Psoas muscle (tissue), 7 donors: ENCODE measurements at regions not wholly inside any gene's neighbourhood (a gene's known extent, or its start where the extent isn't known, plus 50 kb on each side); places are given as distances from the start of the nearest gene placed in this dataset.

Experiments
- ATAC-seq, 4 donors: fragments of 200-7000 bp; cut with Tn5 transposase; one replicate each; pipeline ENCODE4 v1.9.1; 2020; ENCODE audit warnings: moderate library complexity in 3 of 4, mild to moderate bottlenecking in 2 of 4
- DNase-seq, 2 donors: peaks; one replicate each; pipeline ENCODE4 v3.0.0-alpha.2; 2020
- H3K27ac ChIP-seq: fragments of 200-600 bp; one replicate; pipeline ENCODE4 v1.8.0; 2022
- H3K27me3 ChIP-seq, 3 donors: fragments of 200-600 bp in 1 of 3; one replicate each; pipeline versions ENCODE4 v1.6.1 to v1.8.0; 2013 to 2022; ENCODE audit warnings: low read length in 2 of 3, mild to moderate bottlenecking in 2 of 3, moderate library complexity in 1 of 3; ENCODE audit not compliant: insufficient read depth in 3 of 3
- H3K36me3 ChIP-seq, 2 donors: fragments of 200-600 bp in 1 of 2; one replicate each; pipeline versions ENCODE4 v1.6.1 to v1.8.0; 2013 to 2022; ENCODE audit warnings: low read depth in 1 of 2, mild to moderate bottlenecking in 1 of 2, moderate library complexity in 1 of 2; ENCODE audit not compliant: insufficient read depth in 1 of 2
- H3K4me1 ChIP-seq: fragments of 200-600 bp; one replicate; pipeline ENCODE4 v1.8.0; 2022
- H3K4me3 ChIP-seq: fragments of 200-600 bp; one replicate; pipeline ENCODE4 v1.8.0; 2022; ENCODE audit warnings: mild to moderate bottlenecking
- H3K9me3 ChIP-seq: fragments of 200-600 bp; one replicate; pipeline ENCODE4 v1.8.0; 2022
- CTCF ChIP-seq: fragments of 200-600 bp; IDR thresholded peaks from one replicate; pipeline ENCODE4 v1.8.0; 2022; ENCODE audit warnings: antibody characterized with exemption
- WGBS, 3 donors: extraction: QIAGEN DNeasy Blood & Tissue Kit; methylation state at CpG; one replicate each; pipeline versions ENCODE4 v1.1.6 to v1.1.7; 2013; 5-methylcytosine and 5-hydroxymethylcytosine counted together
- intact Hi-C, 2 donors: fragments of 100-400 bp; cut with DNase I; formaldehyde crosslinking; loops; one replicate each; pipeline versions ENCODE4 v1.11.0 to v1.14.2; 2022
- donor health status: healthy with polysubstance abuse.
- donor health status: DM: no; HTN: no; CAD: no; lungs with moderate emphysema.
- donor health status: Bipolar disorder and iron deficiency.
- donor health status: healthy.
- donor health status: DM: yes; HTN: yes; CAD: no.
- donor health status: DM: no; HTN: no; CAD: no.
- donor health status: DM: yes; HTN: yes; CAD: no.

- Histone ChIP-seq H3K36me3 (no peaks in the 10 kb centered on the region), H3K4me1 (no peaks in the 10 kb centered on the region), H3K9me3 (no peaks in the 10 kb centered on the region), H3K27ac (no peak overlapping the region), H3K4me3 (no peak overlapping the region), H3K27me3 (no peaks in the 10 kb centered on the region)
- no peak for TF ChIP-seq CTCF
- intact Hi-C loops, result no loop called here
- ATAC-seq (no peak), DNase-seq (no peak)
Measured at GRCh38 chr17:55625521-55625920, 97.1 kb downstream of the TMEM100 start.

GRCh38 chr17:55624772-55625433, 97.8 kb downstream of the TMEM100 start:
- intact Hi-C loops, result no loop called here

DNA sequence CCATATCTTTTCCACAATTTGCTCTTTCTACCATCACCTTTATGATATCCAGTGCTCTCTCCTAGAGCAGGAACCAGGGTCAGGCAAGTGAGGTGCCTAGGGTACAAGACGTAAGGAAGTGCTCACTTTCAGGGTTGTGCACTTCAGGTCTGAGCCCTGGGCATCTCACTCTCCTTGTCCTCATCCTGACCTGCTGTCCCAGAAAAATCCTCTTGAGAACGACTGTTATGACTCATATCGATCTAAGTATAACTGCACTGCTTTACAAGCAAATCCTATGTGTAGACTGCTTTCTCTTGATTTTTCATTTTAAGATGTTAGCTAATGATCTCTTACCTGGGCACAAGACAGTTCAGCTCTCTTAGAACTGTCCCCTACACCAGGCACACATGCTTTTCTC, 100.1 kb downstream of the TMEM100 start:
- Histone ChIP-seq H3K4me1 (no peaks in the 10 kb centered on the region), H3K36me3 (no peaks in the 10 kb centered on the region), H3K27me3 (peaks cover 0 to 4% (median 0%) of the 10 kb centered on the region in 3 donors), H3K9me3 (no peaks in the 10 kb centered on the region), H3K27ac (no peak overlapping the region), H3K4me3 (no peak overlapping the region)
- no peak for TF ChIP-seq CTCF
- 62 to 75% (median 67%) methylated on average over 3 of the region's 3 CpGs for WGBS, 3 donors
- DNase-seq, result no peak
- intact Hi-C loops, result no loop called here
- peak in 2 of 4 donors; percentile 60 to 65 for ATAC-seq

More at GRCh38 chr17:55624772-55625433, 97.8 kb downstream of the TMEM100 start:
- Histone ChIP-seq H3K27ac (no peak overlapping the region), H3K9me3 (no peaks in the 10 kb centered on the region), H3K27me3 (no peaks in the 10 kb centered on the region), H3K4me3 (no peak overlapping the region), H3K4me1 (no peaks in the 10 kb centered on the region), H3K36me3 (no peaks in the 10 kb centered on the region)
- WGBS, 3 donors, result 76 to 82% (median 82%) methylated on average over 3 of the region's 3 CpGs
- ATAC-seq (no peak), DNase-seq (no peak)
- no peak for TF ChIP-seq CTCF

DNA sequence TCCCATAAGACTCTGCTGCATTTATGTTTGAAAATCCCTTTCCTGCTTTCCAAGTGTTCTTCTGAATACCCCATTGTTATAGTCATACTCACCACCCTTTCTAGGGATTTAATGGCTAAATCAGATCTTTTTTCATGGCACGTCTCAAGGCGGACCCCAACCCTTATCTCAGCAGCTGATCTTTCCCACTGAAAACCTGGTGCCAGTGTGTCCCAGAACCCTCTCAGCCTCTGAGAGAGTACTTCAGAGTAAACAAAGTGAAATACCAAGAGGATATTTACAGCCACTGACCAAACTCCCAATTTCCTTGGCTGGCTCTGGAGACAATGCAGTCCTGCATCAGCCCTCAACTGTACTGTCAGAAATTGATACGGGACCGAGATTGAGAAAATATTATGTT, 101.7 kb downstream of the TMEM100 start:
- Histone ChIP-seq H3K4me3 (no peak overlapping the region), H3K4me1 (no peaks in the 10 kb centered on the region), H3K9me3 (no peaks in the 10 kb centered on the region), H3K36me3 (no peaks in the 10 kb centered on the region), H3K27ac (no peak overlapping the region), H3K27me3 (peaks cover 0 to 4% (median 0%) of the 10 kb centered on the region in 3 donors)
- ATAC-seq (no peak), DNase-seq (no peak)
- WGBS, 3 donors, result 61 to 70% (median 64%) methylated on average over 4 of the region's 4 CpGs
- intact Hi-C loops, result no loop called here
- TF ChIP-seq CTCF, result no peak

GRCh38 chr17:55620023-55620422, 102.6 kb downstream of the TMEM100 start:
- no peak for DNase-seq
- no peak for ATAC-seq
- no peak for TF ChIP-seq CTCF
- Histone ChIP-seq H3K36me3 (no peaks in the 10 kb centered on the region), H3K27me3 (peaks cover 0 to 4% (median 0%) of the 10 kb centered on the region in 3 donors), H3K9me3 (no peaks in the 10 kb centered on the region), H3K4me3 (no peak overlapping the region), H3K27ac (no peak overlapping the region), H3K4me1 (no peaks in the 10 kb centered on the region)
- WGBS, 3 donors, result 68 to 80% (median 76%) methylated on average over 3 of the region's 3 CpGs
- intact Hi-C loops, result no loop called here
